ENCODE measurements at regions not wholly inside any gene's neighbourhood (a gene's known extent, or its start where the extent isn't known, plus 50 kb on each side); places are given as distances from the start of the nearest gene placed in this dataset.

GRCh38 chr9:18045326-18045725 is 428.6 kb upstream of the ADAMTSL1 start:
- no peak for TF ChIP-seq ZBTB38 (CRISPR knock-in tag; IDR thresholded peaks at IDR 0.05)
- TF ChIP-seq POLR2A (IDR thresholded peaks at IDR 0.05; ENCODE audit: insufficient read depth in 1 of 2, low read depth in 2 of 2, low read length in 2 of 2): no peak
- TF ChIP-seq ZFP37 (CRISPR knock-in tag; IDR thresholded peaks at IDR 0.05; ENCODE audit: borderline replicate concordance): no peak
- TF ChIP-seq ZFP62 (CRISPR knock-in tag; IDR thresholded peaks at IDR 0.05): no peak
- no peak for TF ChIP-seq ZNF512 (CRISPR knock-in tag; IDR thresholded peaks at IDR 0.05)
- no peak for TF ChIP-seq MYNN (CRISPR knock-in tag; IDR thresholded peaks at IDR 0.05; ENCODE audit: low read depth)
- TF ChIP-seq ZNF639 (CRISPR knock-in tag; conservative IDR thresholded peaks at IDR 0.05): no peak
- no peak for TF ChIP-seq TAF1 (CRISPR knock-in tag; IDR thresholded peaks at IDR 0.05)
- no peak for TF ChIP-seq NR1H2 (CRISPR knock-in tag; IDR thresholded peaks at IDR 0.05; ENCODE audit: borderline replicate concordance, low read depth)
- TF ChIP-seq MYC (CRISPR knock-in tag; IDR thresholded peaks at IDR 0.05; ENCODE audit: borderline replicate concordance): no peak
- no peak for TF ChIP-seq ZFYVE20 (CRISPR knock-in tag; IDR thresholded peaks at IDR 0.05; ENCODE audit: borderline replicate concordance, low read depth)
- TF ChIP-seq NR2C2 (CRISPR knock-in tag; IDR thresholded peaks at IDR 0.05; ENCODE audit: borderline replicate concordance): no peak
- TF ChIP-seq CTCF (CRISPR knock-in tag; IDR thresholded peaks at IDR 0.05): no peak
- no peak for TF ChIP-seq NR3C1 (CRISPR knock-in tag; IDR thresholded peaks at IDR 0.05)

Data from HepG2 (cell line).